Activated CD8-positive, alpha-beta memory T cell treated with anti-CD3 and anti-CD28 coated beads, Interleukin-2, amount 10 ng/mL, durations not matched to agents 7 days and 5 days (primary cell): ENCODE measurements at regions not wholly inside any gene's neighbourhood (a gene's known extent, or its start where the extent isn't known, plus 50 kb on each side); places are given as distances from the start of the nearest gene placed in this dataset.
"Not testable (repeated sequence)": the region's sequence is repeated elsewhere in the genome, so short reads cannot be mapped to it uniquely, and the experiment has no call there.

Experiments
- ATAC-seq: fragments of 150-1000 bp; cut with Tn5 transposase; one replicate; pipeline ENCODE4 v1.10.0; 2021; ENCODE audit warnings: moderate library complexity
- CTCF ChIA-PET: fragments of 350-600 bp; sonication (Branson Sonifier 250); formaldehyde crosslinking; loops from one replicate; lab custom pipeline; 2021; ENCODE audit warnings: antibody characterized with exemption; lab: Charles Lee
- DNase-seq: peaks from one replicate; pipeline ENCODE4 v3.0.0-alpha.2; 2020
- H3K27ac Mint-ChIP-seq: one replicate; pipeline ENCODE4 v1.8.0; 2021; ENCODE audit warnings: mild to moderate bottlenecking, mixed read lengths
- H3K27me3 Mint-ChIP-seq: one replicate; pipeline ENCODE4 v1.8.0; 2021; ENCODE audit warnings: mixed read lengths
- H3K36me3 Mint-ChIP-seq: one replicate; pipeline ENCODE4 v1.8.0; 2021; ENCODE audit warnings: mild to moderate bottlenecking, mixed read lengths
- H3K4me1 Mint-ChIP-seq: one replicate; pipeline ENCODE4 v1.8.0; 2021; ENCODE audit warnings: mixed read lengths
- H3K4me3 Mint-ChIP-seq: one replicate; pipeline ENCODE4 v1.8.0; 2021; ENCODE audit warnings: mild to moderate bottlenecking, moderate library complexity, mixed read lengths
- H3K9me3 Mint-ChIP-seq: one replicate; pipeline ENCODE4 v1.8.0; 2022; ENCODE audit warnings: low read depth, mixed read lengths

DNA sequence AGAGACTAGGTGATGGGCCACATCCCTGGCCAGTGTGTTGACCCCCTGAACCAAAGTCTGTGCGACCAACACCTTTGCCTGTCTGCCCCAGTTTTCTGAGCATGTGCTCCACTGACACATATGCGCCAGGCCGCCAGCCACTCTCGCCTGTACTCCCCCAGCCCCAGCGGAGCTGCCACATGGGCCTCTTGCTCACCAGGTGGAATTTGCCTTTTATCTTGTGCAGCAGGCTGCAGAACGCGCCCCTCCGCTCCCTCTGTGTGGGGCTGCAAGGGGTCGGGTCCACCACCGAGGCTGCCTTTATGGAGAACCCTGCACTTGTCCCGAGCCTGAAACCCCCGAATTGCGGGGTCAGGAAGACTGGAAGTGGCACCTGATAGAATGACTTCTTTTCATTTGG is 405.7 kb upstream of the NPAP1 start:
- H3K27ac Mint-ChIP-seq: no peak overlapping the region
- no peaks in the 10 kb centered on the region for H3K27me3 Mint-ChIP-seq
- DNase-seq (no peak), ATAC-seq (no peak)
- H3K4me3 Mint-ChIP-seq: no peak overlapping the region
- peaks cover 11% of the 10 kb centered on the region for H3K9me3 Mint-ChIP-seq
- CTCF ChIA-PET: no interaction called here
- H3K36me3 Mint-ChIP-seq: no peaks in the 10 kb centered on the region
- no peaks in the 10 kb centered on the region for H3K4me1 Mint-ChIP-seq

DNA sequence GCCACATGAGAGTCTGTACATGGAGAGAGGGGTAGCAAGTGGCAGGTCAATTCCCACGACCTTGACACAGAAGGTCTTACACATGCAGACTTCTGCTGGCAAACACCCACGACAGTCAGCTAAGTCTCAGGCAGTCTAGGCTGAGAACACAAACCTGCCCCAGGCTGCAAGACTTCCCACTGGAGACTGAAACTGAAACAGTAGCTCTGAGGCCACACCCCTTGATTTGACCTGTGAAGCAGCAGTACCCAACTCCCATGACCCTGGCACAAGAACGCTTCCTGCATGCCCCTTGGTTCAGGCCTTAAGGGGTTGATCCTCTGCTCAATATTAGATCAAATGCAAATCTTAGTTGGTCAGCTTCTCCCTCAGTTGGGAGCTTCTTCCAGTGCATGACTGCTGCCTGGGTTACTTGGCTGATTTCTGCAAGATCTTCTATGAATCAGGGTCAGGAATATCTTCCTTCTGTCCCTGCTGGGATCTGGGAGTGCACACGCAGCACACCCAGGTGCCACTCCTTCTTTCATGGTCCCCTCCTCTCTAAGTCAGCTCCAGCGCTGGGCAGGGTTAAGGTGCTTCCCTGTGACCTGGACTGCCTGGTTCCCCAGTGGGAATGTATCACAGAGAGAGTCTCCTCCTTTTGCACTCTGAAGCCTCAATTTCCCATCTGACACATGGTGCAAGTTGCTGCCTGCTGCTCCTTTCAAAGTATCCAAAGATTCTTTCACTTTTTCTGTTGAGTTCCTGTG is 403.9 kb upstream of the NPAP1 start:
- CTCF ChIA-PET, ATAC-seq, DNase-seq, H3K27me3 Mint-ChIP-seq, H3K4me1 Mint-ChIP-seq, H3K4me3 Mint-ChIP-seq, H3K27ac Mint-ChIP-seq, H3K36me3 Mint-ChIP-seq: not testable (repeated sequence)
- H3K9me3 Mint-ChIP-seq: peaks cover 16% of the 10 kb centered on the region

DNA sequence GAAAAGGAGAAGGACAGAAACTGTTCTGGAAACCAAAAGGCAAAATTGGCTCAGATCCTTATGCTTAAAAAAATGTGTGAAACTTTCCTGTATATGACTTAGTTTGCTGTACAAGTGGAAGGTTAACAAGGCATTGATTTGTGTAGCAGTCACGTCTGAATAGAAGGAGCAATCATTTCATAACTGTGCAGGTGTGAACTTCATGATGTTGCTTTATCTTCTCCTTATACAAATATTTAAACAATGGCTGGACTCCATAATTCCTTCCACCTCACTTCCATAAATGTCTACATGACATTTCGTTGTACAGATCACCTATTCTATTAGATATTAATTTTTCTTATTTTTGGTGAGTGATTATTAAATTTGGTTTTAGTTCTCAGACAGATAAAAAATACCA is 382.7 kb upstream of the NPAP1 start:
- Mint-ChIP-seq H3K27ac (no peak overlapping the region), H3K9me3 (peaks cover 1% of the 10 kb centered on the region), H3K36me3 (no peaks in the 10 kb centered on the region), H3K4me1 (no peaks in the 10 kb centered on the region), H3K27me3 (no peaks in the 10 kb centered on the region), H3K4me3 (no peak overlapping the region)
- no peak for DNase-seq
- CTCF ChIA-PET: no interaction called here
- ATAC-seq: no peak

DNA sequence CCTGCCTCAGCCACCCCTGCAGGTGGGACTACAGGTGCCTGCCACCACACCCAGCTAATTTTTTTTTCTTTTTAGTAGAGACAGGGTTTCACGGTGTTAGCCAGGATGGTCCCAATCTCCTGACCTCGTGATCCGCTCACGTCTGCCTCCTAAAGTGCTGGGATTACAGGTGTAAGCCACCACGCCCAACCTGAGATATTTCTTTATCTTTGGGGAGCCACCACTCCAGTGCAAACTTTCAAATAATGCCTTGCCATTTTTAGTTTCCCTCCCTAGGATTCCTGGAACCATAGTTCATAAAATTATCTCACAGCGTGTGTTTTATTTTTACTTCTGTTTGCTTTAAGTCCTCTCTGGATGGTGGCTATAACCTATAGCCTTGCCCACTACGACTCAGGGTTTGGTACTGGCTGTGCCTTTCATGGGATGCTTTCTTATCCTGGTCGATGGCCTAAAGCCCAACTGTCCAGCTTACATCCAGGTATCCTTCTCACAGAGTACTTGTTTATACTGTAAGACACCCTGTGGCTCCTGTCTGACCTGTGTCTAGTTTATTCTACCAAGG is 374.7 kb upstream of the NPAP1 start:
- DNase-seq, H3K4me3 Mint-ChIP-seq, H3K9me3 Mint-ChIP-seq, H3K27me3 Mint-ChIP-seq, CTCF ChIA-PET, ATAC-seq, H3K27ac Mint-ChIP-seq, H3K4me1 Mint-ChIP-seq, H3K36me3 Mint-ChIP-seq: not testable (repeated sequence)

DNA sequence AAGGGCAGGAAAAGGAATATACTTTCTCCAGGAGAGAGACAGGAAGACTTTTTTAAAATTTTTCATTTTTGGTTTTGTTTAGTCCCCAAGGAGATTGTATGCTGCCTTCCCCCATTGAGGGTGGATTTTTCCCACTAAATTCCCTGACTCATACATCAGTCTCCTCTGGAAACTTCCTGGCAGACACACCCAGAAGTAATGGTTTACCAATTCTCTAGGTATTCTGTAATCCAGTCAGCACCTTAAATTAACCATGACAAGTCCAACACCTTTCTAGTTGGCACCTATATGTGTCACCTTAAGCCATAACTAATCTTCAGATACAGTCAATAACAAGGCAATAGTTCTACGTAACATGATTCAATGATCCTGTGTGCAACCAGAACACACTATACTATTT is 373.6 kb upstream of the NPAP1 start:
- H3K27ac Mint-ChIP-seq, H3K36me3 Mint-ChIP-seq, H3K27me3 Mint-ChIP-seq, CTCF ChIA-PET, H3K4me3 Mint-ChIP-seq, H3K9me3 Mint-ChIP-seq, H3K4me1 Mint-ChIP-seq, DNase-seq, ATAC-seq: not testable (repeated sequence)

DNA sequence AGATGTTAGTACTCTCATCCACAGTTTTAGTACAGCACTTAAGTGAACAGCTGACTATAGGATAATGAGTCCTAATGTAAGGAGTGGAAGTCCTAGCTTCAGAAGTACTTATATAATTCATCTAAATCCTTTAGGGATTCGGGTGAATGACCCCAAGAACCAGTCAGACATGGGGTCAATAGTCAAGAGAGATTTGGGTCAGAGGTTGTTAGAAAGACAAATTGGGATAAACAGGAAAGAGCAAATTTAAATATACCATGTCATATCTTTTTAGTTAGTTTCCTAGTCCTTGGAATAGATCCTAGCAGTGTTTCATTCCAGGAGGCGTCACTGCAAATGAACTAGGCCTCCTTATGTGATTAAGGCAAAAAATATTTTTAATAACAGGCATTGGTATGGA is 370.8 kb upstream of the NPAP1 start:
- CTCF ChIA-PET, H3K36me3 Mint-ChIP-seq, DNase-seq, H3K4me3 Mint-ChIP-seq, ATAC-seq, H3K9me3 Mint-ChIP-seq, H3K4me1 Mint-ChIP-seq, H3K27ac Mint-ChIP-seq, H3K27me3 Mint-ChIP-seq: not testable (repeated sequence)

DNA sequence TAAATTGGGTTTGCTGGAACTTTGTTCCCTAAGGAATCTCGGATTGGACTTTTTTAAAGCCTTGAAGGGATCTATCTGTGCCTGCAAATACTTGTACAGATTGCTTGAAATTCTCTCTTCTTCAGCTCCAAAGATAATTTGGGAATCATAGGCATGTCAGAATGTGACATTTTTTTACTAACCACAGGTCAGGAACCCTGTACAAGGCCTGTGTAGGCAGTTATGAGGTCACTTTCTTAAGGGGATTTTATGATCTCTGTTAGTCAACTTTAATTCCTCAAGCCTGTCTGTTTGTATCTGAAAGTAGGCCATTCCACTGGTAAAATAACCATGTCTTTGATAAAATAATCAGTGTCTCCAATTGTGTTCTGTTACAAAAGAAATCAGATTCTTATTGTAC is 369.9 kb upstream of the NPAP1 start:
- H3K36me3 Mint-ChIP-seq, H3K27me3 Mint-ChIP-seq, ATAC-seq, H3K27ac Mint-ChIP-seq, CTCF ChIA-PET, DNase-seq, H3K9me3 Mint-ChIP-seq, H3K4me3 Mint-ChIP-seq, H3K4me1 Mint-ChIP-seq: not testable (repeated sequence)

DNA sequence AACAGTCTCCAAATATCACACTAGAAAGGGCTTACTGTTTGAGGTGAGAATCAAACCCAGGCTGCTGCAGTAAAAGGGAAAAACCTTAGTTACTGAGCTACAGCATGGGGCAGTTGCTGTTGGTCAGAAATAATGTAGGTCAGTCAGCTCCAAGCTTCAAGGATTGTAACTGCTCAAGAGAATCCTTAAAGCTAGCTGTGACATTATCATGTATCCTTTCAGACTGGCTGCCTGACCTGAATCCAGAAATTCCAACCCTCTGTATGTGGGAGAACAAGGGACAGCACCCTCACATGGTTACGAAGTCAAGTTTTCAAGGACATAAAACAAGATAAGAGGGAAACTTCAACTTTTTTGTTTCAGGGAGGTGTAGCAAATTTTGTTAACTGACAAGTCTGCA is 365.9 kb upstream of the NPAP1 start:
- CTCF ChIA-PET, H3K36me3 Mint-ChIP-seq, H3K4me3 Mint-ChIP-seq, H3K9me3 Mint-ChIP-seq, H3K27me3 Mint-ChIP-seq, H3K27ac Mint-ChIP-seq, H3K4me1 Mint-ChIP-seq, DNase-seq, ATAC-seq: not testable (repeated sequence)

DNA sequence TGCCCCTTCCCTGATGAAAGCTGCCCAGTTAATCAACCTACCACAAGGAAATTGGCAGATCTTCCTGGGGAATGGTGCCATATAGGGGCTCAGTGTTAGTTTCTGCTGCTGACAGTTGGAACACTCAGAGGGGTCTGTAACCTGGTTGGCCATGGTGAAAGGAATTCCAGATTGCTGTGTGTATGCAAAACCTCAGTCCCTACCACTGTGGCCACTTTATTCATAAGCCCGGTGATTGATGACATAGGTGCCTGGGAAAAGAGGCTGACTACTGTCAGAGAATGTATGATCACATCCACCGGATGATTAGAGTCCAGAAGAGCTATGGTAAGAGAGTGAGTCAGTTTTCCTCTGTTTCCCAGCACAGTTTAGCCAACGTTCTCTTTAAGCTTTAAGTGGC is 363.9 kb upstream of the NPAP1 start:
- H3K36me3 Mint-ChIP-seq, H3K9me3 Mint-ChIP-seq, H3K27me3 Mint-ChIP-seq, ATAC-seq, H3K4me3 Mint-ChIP-seq, H3K4me1 Mint-ChIP-seq, CTCF ChIA-PET, H3K27ac Mint-ChIP-seq, DNase-seq: not testable (repeated sequence)

DNA sequence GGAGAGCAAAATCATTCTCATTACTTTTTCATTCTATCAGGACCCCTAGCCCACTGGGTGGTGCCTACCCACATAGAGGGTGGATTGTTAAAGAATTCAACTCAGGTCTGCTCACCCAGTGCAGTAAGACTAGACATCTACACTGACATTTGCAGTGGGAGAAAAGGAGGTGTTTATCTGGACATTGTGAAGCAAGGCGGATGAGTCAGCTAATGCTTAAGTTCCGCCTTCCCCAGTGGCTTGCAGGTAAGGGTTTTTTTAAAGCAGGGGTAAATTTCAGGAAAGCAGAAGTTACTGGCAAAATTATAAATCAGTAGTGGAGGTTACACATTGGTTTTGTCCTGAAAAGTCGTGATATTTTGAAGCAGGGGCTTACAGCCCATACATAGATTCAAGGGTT is 359.2 kb upstream of the NPAP1 start:
- H3K27ac Mint-ChIP-seq, ATAC-seq, H3K27me3 Mint-ChIP-seq, CTCF ChIA-PET, H3K4me1 Mint-ChIP-seq, DNase-seq, H3K9me3 Mint-ChIP-seq, H3K4me3 Mint-ChIP-seq, H3K36me3 Mint-ChIP-seq: not testable (repeated sequence)

DNA sequence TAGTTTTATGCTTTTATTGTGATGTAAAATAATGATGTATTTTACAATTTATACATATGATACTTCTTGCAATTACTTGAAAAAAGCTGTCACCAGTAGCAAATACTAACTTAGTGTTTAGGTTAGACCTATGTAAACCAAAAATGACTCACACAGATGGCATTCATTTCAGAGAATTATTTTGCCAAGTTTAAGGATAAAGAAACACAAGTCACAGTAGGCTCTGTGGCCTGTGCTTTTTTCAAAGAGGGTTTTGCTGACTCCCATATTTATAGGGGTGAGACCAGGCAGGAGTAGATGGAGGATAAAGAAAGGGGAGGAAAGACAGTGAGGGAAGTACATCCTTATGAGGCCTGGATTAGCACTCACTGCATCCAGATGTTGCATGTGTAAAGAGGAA is 356.6 kb upstream of the NPAP1 start:
- no peaks in the 10 kb centered on the region for H3K27me3 Mint-ChIP-seq
- H3K36me3 Mint-ChIP-seq: no peaks in the 10 kb centered on the region
- CTCF ChIA-PET: no interaction called here
- H3K4me3 Mint-ChIP-seq: no peak overlapping the region
- peaks cover 5% of the 10 kb centered on the region for H3K9me3 Mint-ChIP-seq
- H3K4me1 Mint-ChIP-seq: no peaks in the 10 kb centered on the region
- no peak for DNase-seq
- no peak overlapping the region for H3K27ac Mint-ChIP-seq
- no peak for ATAC-seq

DNA sequence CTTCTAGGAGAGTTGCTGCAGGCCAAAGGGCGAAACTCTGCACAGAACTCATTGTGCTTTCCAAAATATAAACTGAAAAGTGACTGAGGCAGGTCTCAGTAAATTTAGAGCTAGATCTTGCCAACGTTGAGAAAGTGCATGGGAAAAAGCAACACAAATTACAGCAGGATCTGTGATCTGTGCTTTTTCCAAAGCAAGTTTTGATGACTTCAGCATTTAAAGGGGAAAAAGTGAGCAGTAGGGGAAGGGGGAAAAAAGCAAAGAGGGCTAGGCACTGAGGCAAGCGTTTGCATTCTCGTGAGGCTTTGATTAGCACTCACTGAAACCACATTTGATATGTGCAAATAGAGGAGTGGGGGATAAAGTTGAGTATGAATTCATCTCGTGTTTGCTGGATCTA is 351.5 kb upstream of the NPAP1 start:
- H3K4me3 Mint-ChIP-seq, CTCF ChIA-PET, H3K27ac Mint-ChIP-seq, H3K9me3 Mint-ChIP-seq, DNase-seq, ATAC-seq, H3K4me1 Mint-ChIP-seq, H3K27me3 Mint-ChIP-seq, H3K36me3 Mint-ChIP-seq: not testable (repeated sequence)

DNA sequence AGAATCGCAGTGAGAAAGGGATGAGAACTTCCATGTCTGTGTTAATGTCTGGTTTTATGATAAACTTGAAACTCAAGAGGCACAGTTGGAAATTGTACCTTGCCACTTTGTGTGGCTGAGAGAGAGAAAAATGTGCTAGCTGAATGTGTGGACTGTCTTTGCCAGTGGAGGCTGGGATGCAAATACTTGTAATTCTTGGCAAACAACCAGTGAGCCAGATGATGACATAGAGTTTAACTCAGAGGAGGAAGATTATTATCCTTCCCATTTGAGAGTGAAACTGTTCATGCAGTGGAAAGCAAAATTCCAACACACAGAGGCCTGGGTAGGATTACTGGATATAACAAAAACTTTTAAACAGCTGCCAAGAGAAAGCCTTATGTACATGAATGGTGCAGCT is 349.1 kb upstream of the NPAP1 start:
- H3K9me3 Mint-ChIP-seq, ATAC-seq, DNase-seq, H3K4me3 Mint-ChIP-seq, CTCF ChIA-PET, H3K27ac Mint-ChIP-seq, H3K36me3 Mint-ChIP-seq, H3K27me3 Mint-ChIP-seq, H3K4me1 Mint-ChIP-seq: not testable (repeated sequence)

DNA sequence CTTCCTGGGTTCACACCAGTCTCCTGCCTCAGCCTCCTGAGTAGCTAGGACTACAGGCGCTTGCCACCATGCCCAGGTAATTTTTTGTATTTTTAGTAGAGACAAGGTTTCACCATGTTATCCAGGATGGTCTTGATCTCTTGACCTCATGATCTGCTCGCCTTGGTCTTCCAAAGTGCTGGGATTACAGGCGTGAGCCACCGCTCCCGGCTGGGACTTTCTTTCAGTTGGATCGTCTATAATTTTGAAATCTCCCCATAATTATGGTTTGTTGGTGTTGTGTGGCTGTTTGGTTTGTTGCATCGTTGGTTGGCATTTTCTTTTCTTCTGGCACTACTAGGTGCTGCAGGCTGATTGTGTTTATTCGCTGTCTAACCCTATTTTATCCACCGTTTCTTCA is 343.6 kb upstream of the NPAP1 start:
- DNase-seq, ATAC-seq, CTCF ChIA-PET, H3K4me1 Mint-ChIP-seq, H3K36me3 Mint-ChIP-seq, H3K27ac Mint-ChIP-seq, H3K27me3 Mint-ChIP-seq, H3K4me3 Mint-ChIP-seq: not testable (repeated sequence)
- H3K9me3 Mint-ChIP-seq: peaks cover 12% of the 10 kb centered on the region
